ENCODE measurements at regions not wholly inside any gene's neighbourhood (a gene's known extent, or its start where the extent isn't known, plus 50 kb on each side); places are given as distances from the start of the nearest gene placed in this dataset.

DNA sequence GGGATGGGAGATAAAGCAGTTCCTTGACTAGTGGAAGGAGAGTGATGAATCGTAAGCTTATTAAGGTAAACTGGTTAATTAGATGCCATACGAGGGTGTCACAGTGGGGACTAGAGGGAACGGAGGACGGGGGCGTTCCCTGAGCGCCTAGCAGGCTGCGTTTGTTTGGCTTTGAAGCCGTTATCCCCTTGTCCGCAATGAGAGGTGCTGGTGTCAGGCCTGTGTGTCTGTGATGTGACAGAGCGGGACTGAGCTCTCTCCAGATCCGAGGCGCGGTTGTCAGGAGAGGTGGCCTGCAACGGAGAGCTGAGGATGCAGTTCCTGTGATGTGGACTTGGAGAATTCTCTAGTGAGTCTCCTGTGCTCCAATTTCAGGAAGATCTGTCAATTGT lies 60.0 kb upstream of the PRPS1L1 start:
- Histone ChIP-seq H3K9me3 (ENCODE audit: insufficient read depth, low read length) (no peaks in the 10 kb centered on the region), H3K36me3 (replicated peaks; ENCODE audit: low read depth, low read length) (no peaks in the 10 kb centered on the region), H3K27me3 (ENCODE audit: low read depth, low read length) (no peaks in the 10 kb centered on the region), H3K4me2 (ENCODE audit: low read length) (no peak overlapping the region), H3K79me2 (ENCODE audit: low read length) (no peaks in the 10 kb centered on the region), H2AFZ (ENCODE audit: low read depth, low read length) (no peak overlapping the region), H3K4me1 (ENCODE audit: low read length) (no peaks in the 10 kb centered on the region), H3K4me3 (ENCODE audit: low read length) (no peak overlapping the region), H4K20me1 (ENCODE audit: insufficient read depth, low read length) (no peaks in the 10 kb centered on the region), H3K9ac (ENCODE audit: low read length) (no peak overlapping the region), H3K27ac (ENCODE audit: low read length) (no peak overlapping the region)
- TF ChIP-seq EZH2phosphoT487 (IDR thresholded peaks at IDR 0.05; ENCODE audit: low read depth), result no peak
- TF ChIP-seq, protein P1, sequence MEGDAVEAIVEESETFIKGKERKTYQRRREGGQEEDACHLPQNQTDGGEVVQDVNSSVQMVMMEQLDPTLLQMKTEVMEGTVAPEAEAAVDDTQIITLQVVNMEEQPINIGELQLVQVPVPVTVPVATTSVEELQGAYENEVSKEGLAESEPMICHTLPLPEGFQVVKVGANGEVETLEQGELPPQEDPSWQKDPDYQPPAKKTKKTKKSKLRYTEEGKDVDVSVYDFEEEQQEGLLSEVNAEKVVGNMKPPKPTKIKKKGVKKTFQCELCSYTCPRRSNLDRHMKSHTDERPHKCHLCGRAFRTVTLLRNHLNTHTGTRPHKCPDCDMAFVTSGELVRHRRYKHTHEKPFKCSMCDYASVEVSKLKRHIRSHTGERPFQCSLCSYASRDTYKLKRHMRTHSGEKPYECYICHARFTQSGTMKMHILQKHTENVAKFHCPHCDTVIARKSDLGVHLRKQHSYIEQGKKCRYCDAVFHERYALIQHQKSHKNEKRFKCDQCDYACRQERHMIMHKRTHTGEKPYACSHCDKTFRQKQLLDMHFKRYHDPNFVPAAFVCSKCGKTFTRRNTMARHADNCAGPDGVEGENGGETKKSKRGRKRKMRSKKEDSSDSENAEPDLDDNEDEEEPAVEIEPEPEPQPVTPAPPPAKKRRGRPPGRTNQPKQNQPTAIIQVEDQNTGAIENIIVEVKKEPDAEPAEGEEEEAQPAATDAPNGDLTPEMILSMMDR (IDR thresholded peaks at IDR 0.05; ENCODE audit: low read depth, low read length), result no peak

DNA sequence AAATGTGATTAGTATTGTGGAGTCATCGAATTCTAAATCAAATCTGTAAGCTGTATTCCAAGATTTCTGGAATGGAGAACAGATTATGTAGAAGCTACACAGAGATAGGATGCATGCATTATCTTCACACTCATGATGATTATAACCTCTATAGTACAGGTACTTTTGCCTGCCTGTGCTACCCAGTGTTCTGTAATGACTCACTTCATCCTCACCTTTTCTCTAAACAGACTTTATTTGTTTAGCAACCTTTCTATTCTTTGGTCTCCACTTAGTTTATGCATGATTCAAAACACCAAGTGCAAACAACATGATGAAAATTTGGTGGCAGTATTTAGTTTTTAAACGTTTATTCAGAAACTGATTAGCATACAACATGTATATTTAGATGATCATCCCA lies 68.4 kb upstream of the PRPS1L1 start:
- no peak overlapping the region for H3K4me3 ChIP-seq (ENCODE audit: low read length)
- no peaks in the 10 kb centered on the region for H3K27me3 ChIP-seq (ENCODE audit: low read depth, low read length)
- H3K9me3 ChIP-seq (ENCODE audit: insufficient read depth, low read length), result no peaks in the 10 kb centered on the region
- no peak overlapping the region for H3K4me2 ChIP-seq (ENCODE audit: low read length)
- no peaks in the 10 kb centered on the region for H3K79me2 ChIP-seq (ENCODE audit: low read length)
- no peak overlapping the region for H3K9ac ChIP-seq (ENCODE audit: low read length)
- H3K4me1 ChIP-seq (ENCODE audit: low read length), result no peaks in the 10 kb centered on the region
- no peaks in the 10 kb centered on the region for H4K20me1 ChIP-seq (ENCODE audit: insufficient read depth, low read length)
- no peak overlapping the region for H3K27ac ChIP-seq (ENCODE audit: low read length)
- no peaks in the 10 kb centered on the region for H3K36me3 ChIP-seq (replicated peaks; ENCODE audit: low read depth, low read length)
- no peak overlapping the region for H2AFZ ChIP-seq (ENCODE audit: low read depth, low read length)
- TF ChIP-seq EZH2phosphoT487 (IDR thresholded peaks at IDR 0.05; ENCODE audit: low read depth), result no peak
- TF ChIP-seq, protein P1 (IDR thresholded peaks at IDR 0.05; ENCODE audit: low read depth, low read length), result no peak

DNA sequence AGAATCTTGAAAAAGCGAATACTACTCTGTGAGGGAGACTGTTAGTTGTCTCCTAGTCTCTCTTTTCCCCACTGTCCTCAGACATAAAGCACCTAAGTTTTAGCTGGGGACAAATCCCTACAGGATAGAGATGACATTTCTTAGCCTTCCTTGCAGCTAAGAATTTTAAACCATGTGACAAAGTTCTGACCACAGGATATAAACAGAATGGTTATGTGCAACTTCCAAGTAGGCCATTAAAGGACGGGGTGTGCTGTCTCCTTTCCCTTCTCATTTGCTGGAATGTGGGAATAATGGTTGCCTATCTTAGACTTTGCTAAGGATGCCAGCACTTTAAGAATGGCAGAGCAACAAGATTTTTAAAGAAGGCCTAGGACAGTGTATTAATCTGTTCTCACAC lies 74.9 kb upstream of the PRPS1L1 start:
- no peaks in the 10 kb centered on the region for H3K4me1 ChIP-seq (ENCODE audit: low read length)
- H3K27ac ChIP-seq (ENCODE audit: low read length), result no peak overlapping the region
- no peak overlapping the region for H3K9ac ChIP-seq (ENCODE audit: low read length)
- no peak overlapping the region for H3K4me3 ChIP-seq (ENCODE audit: low read length)
- no peak overlapping the region for H2AFZ ChIP-seq (ENCODE audit: low read depth, low read length)
- H4K20me1 ChIP-seq (ENCODE audit: insufficient read depth, low read length), result no peaks in the 10 kb centered on the region
- H3K36me3 ChIP-seq (replicated peaks; ENCODE audit: low read depth, low read length), result no peaks in the 10 kb centered on the region
- no peaks in the 10 kb centered on the region for H3K27me3 ChIP-seq (ENCODE audit: low read depth, low read length)
- no peaks in the 10 kb centered on the region for H3K9me3 ChIP-seq (ENCODE audit: insufficient read depth, low read length)
- TF ChIP-seq EZH2phosphoT487 (IDR thresholded peaks at IDR 0.05; ENCODE audit: low read depth), result no peak
- TF ChIP-seq, protein P1 (IDR thresholded peaks at IDR 0.05; ENCODE audit: low read depth, low read length), result no peak
- H3K79me2 ChIP-seq (ENCODE audit: low read length), result no peaks in the 10 kb centered on the region
- no peak overlapping the region for H3K4me2 ChIP-seq (ENCODE audit: low read length)

DNA sequence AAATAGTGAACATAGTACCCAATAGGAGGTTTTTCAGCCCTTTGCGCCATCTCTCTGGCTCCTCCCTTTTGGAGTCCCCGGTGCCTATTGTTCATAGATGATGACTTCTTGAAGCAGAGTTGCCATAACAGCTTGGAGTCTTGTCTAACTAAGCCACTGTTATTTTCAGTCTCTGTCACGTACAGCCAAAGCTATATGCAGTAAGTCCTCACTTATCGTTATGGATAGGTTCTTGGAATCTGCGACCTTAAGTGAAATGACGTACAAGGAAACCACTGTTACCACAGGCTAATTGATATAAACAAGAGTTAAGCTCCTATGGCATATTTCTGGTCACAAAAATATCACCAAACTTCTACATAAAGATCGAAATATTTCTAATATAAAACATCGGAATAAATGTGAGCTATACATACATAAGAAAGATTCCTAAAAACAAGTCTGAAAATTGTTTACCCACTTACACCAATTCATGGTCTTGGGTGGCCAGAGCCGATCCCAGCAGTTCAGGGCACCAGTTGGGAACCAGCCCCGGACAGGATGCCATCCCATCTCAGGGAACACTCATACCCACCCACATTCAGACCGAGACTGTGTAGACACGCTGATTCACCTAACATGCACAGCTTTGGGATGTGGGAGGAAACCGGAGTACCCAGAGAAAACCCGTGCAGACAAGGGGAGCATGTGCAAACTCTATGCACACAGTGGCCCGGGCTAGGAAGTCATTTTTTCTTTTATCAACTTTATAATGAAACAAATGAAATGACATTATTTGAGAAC lies 76.0 kb upstream of the PRPS1L1 start:
- H3K4me3 ChIP-seq (ENCODE audit: low read length), result no peak overlapping the region
- H3K4me2 ChIP-seq (ENCODE audit: low read length), result no peak overlapping the region
- H3K27me3 ChIP-seq (ENCODE audit: low read depth, low read length), result no peaks in the 10 kb centered on the region
- H4K20me1 ChIP-seq (ENCODE audit: insufficient read depth, low read length), result no peaks in the 10 kb centered on the region
- H3K4me1 ChIP-seq (ENCODE audit: low read length), result no peaks in the 10 kb centered on the region
- H2AFZ ChIP-seq (ENCODE audit: low read depth, low read length), result no peak overlapping the region
- H3K9ac ChIP-seq (ENCODE audit: low read length), result no peak overlapping the region
- H3K36me3 ChIP-seq (replicated peaks; ENCODE audit: low read depth, low read length), result no peaks in the 10 kb centered on the region
- no peak for TF ChIP-seq EZH2phosphoT487 (IDR thresholded peaks at IDR 0.05; ENCODE audit: low read depth)
- TF ChIP-seq, protein P1 (IDR thresholded peaks at IDR 0.05; ENCODE audit: low read depth, low read length), result no peak
- no peak overlapping the region for H3K27ac ChIP-seq (ENCODE audit: low read length)
- H3K9me3 ChIP-seq (ENCODE audit: insufficient read depth, low read length), result no peaks in the 10 kb centered on the region
- H3K79me2 ChIP-seq (ENCODE audit: low read length), result no peaks in the 10 kb centered on the region
